ENCODE measurements at regions not wholly inside any gene's neighbourhood (a gene's known extent, or its start where the extent isn't known, plus 50 kb on each side); places are given as distances from the start of the nearest gene placed in this dataset.

DNA sequence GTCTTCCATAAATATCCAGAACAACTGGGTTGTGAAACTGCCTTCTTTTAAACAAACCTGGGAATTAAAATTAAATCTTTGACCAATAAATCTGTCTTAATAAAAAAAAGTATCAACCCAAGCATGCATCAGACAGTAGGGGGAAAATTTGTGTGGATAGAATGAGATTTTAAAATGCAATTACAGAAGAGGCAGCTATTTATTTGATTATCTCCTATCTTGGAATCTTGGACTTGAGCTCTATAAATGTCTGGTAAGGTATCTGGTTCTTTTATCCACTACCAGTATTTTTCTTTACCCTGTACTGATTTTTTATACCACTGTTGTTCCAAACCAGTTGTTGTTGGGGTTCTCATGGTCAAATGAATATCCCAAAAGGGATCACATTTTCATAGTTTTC lies 157.6 kb upstream of the VEPH1 start:
- no peaks in the 10 kb centered on the region for H3K4me1 Mint-ChIP-seq
- no peaks in the 10 kb centered on the region for H3K27me3 Mint-ChIP-seq
- H3K9me3 Mint-ChIP-seq, result no peaks in the 10 kb centered on the region
- H3K4me3 Mint-ChIP-seq, result no peak overlapping the region
- no peak overlapping the region for H3K27ac Mint-ChIP-seq
- no peak for DNase-seq
- no peak for ATAC-seq
- H3K36me3 Mint-ChIP-seq (ENCODE audit: low read depth), result no peaks in the 10 kb centered on the region

GRCh38 chr3:157652366-157652765 lies 149.2 kb upstream of the VEPH1 start:
- Mint-ChIP-seq H3K9me3 (no peaks in the 10 kb centered on the region), H3K4me3 (no peak overlapping the region), H3K27me3 (peaks cover 1% of the 10 kb centered on the region), H3K36me3 (ENCODE audit: low read depth) (no peaks in the 10 kb centered on the region), H3K27ac (no peak overlapping the region), H3K4me1 (no peaks in the 10 kb centered on the region)
- DNase-seq (no peak), ATAC-seq (no peak)

DNA sequence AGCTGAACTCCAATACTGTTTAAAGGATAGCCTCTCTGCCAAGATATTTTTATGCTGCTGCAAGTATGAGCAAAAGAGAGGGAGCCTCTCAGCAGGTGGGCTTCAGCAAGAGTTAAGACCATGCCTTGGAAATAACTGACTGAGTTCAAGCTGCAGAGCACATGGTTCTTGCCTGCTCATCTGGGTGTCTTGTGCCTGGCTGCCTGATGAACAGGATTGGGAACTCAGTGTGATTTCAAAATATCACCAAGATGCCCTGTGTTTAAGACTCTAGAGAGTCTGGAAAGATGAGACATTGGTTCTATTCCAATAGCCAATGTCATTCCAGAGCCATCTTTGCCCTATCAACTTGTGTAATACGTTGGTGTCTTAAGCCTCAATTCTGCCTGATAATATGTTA lies 147.5 kb upstream of the VEPH1 start:
- H3K4me1 Mint-ChIP-seq, result no peaks in the 10 kb centered on the region
- no peak for DNase-seq
- no peaks in the 10 kb centered on the region for H3K36me3 Mint-ChIP-seq (ENCODE audit: low read depth)

DNA sequence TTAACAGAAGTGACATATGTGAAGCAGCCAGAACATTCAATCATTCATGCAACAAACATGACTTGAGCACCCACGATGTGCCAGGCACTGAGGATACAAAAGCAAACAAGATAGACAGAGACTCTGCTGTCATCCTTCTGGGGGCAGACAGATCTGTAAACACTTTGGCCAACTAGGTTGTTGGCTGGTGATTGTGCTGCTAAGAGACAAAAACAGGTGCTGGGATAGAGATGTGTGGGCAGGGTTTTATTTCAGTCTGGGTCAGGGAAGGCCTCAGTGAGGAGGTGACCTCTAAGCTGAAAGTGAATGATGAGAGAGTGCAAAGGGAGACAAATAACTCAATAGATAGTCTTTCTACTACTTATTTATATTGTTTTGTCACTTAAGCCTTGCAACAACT lies 147.0 kb upstream of the VEPH1 start:
- H3K27ac Mint-ChIP-seq, result no peak overlapping the region
- no peak for ATAC-seq
- DNase-seq, result no peak
- no peaks in the 10 kb centered on the region for H3K36me3 Mint-ChIP-seq (ENCODE audit: low read depth)
- H3K9me3 Mint-ChIP-seq, result no peaks in the 10 kb centered on the region
- peaks cover 3% of the 10 kb centered on the region for H3K27me3 Mint-ChIP-seq
- H3K4me1 Mint-ChIP-seq, result no peaks in the 10 kb centered on the region
- no peak overlapping the region for H3K4me3 Mint-ChIP-seq

More for the DNA sequence above, 147.5 kb upstream of the VEPH1 start:
- Mint-ChIP-seq H3K4me3 (no peak overlapping the region), H3K27ac (no peak overlapping the region), H3K9me3 (no peaks in the 10 kb centered on the region), H3K27me3 (peaks cover 3% of the 10 kb centered on the region)
- ATAC-seq, result no peak

- Mint-ChIP-seq H3K4me3 (no peak overlapping the region), H3K27me3 (peaks cover 3% of the 10 kb centered on the region), H3K27ac (no peak overlapping the region), H3K4me1 (no peaks in the 10 kb centered on the region), H3K9me3 (no peaks in the 10 kb centered on the region), H3K36me3 (ENCODE audit: low read depth) (no peaks in the 10 kb centered on the region)
- DNase-seq (no peak), ATAC-seq (no peak)
Observed at GRCh38 chr3:157649511-157649910, 146.3 kb upstream of the VEPH1 start.

GRCh38 chr3:157647820-157648219 lies 144.6 kb upstream of the VEPH1 start:
- ATAC-seq (no peak), DNase-seq (no peak)
- Mint-ChIP-seq H3K27me3 (peaks cover 8% of the 10 kb centered on the region), H3K9me3 (no peaks in the 10 kb centered on the region), H3K4me3 (no peak overlapping the region), H3K36me3 (ENCODE audit: low read depth) (no peaks in the 10 kb centered on the region), H3K4me1 (no peaks in the 10 kb centered on the region), H3K27ac (no peak overlapping the region)

- Mint-ChIP-seq H3K36me3 (ENCODE audit: low read depth) (no peaks in the 10 kb centered on the region), H3K4me3 (no peak overlapping the region), H3K4me1 (no peaks in the 10 kb centered on the region), H3K27ac (no peak overlapping the region), H3K9me3 (peaks cover 15% of the 10 kb centered on the region), H3K27me3 (peaks cover 8% of the 10 kb centered on the region)
- no peak for DNase-seq
- no peak for ATAC-seq
Observed at GRCh38 chr3:157639756-157640426, 136.7 kb upstream of the VEPH1 start.

- peaks cover 15% of the 10 kb centered on the region for H3K9me3 Mint-ChIP-seq
- ATAC-seq (no peak), DNase-seq (no peak)
- no peaks in the 10 kb centered on the region for H3K4me1 Mint-ChIP-seq
- no peak overlapping the region for H3K4me3 Mint-ChIP-seq
- H3K27me3 Mint-ChIP-seq, result peaks cover 4% of the 10 kb centered on the region
- H3K36me3 Mint-ChIP-seq (ENCODE audit: low read depth), result no peaks in the 10 kb centered on the region
- no peak overlapping the region for H3K27ac Mint-ChIP-seq
Observed at GRCh38 chr3:157637866-157638265, 134.7 kb upstream of the VEPH1 start.

DNA sequence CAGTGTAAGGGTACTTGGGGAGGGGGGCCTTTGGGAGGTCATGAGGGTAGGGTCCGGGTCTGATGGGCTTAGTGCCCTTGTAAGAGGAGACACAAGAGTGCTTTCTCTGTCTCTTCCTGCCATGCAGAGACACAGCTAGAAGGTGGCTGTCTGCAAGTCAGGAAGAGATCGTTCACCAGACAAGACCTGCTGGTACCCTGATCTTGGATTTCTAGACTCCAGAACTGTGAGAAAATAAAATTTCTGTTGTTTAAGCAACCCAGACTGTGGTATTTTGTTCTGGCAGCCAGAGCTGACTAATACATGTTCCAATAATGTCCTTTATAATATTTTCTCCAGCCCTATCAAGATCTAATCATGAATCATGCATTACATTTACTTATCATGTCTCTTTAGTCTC lies 130.0 kb upstream of the VEPH1 start:
- no peaks in the 10 kb centered on the region for H3K36me3 Mint-ChIP-seq (ENCODE audit: low read depth)
- no peak overlapping the region for H3K27ac Mint-ChIP-seq
- no peak overlapping the region for H3K4me3 Mint-ChIP-seq
- H3K4me1 Mint-ChIP-seq, result no peaks in the 10 kb centered on the region
- DNase-seq (no peak), ATAC-seq (no peak)
- peaks cover 12% of the 10 kb centered on the region for H3K27me3 Mint-ChIP-seq
- H3K9me3 Mint-ChIP-seq, result peaks cover 12% of the 10 kb centered on the region

- H3K27me3 Mint-ChIP-seq, result peaks cover 13% of the 10 kb centered on the region
- H3K36me3 Mint-ChIP-seq (ENCODE audit: low read depth), result no peaks in the 10 kb centered on the region
- H3K27ac Mint-ChIP-seq, result no peak overlapping the region
- ATAC-seq (no peak), DNase-seq (no peak)
- H3K9me3 Mint-ChIP-seq, result peaks cover 2% of the 10 kb centered on the region
- no peak overlapping the region for H3K4me3 Mint-ChIP-seq
- no peaks in the 10 kb centered on the region for H3K4me1 Mint-ChIP-seq
Observed at GRCh38 chr3:157632075-157632474, 128.9 kb upstream of the VEPH1 start.

DNA sequence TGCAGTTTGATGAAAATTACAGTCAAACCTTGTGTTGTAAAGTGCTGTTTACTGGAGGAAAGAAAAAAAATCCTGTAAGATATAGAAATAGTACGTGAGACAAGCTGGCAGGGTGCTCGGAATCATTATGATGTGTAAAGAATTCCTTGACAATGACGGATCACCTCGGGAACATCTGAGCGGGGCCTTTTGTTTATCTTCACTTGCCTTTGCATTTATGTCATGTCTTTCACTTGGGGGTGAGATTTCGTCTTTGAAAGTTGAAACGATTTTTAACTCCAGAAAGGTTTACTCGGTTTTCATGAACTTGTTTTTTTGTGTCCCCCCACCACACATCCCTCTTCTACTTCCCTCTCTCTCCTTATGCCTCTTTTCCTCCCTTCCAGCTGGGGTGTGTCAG lies 128.3 kb upstream of the VEPH1 start:
- DNase-seq (no peak), ATAC-seq (no peak)
- Mint-ChIP-seq H3K4me1 (no peaks in the 10 kb centered on the region), H3K36me3 (ENCODE audit: low read depth) (no peaks in the 10 kb centered on the region), H3K9me3 (no peaks in the 10 kb centered on the region), H3K4me3 (no peak overlapping the region), H3K27me3 (peaks cover 13% of the 10 kb centered on the region), H3K27ac (no peak overlapping the region)

- Mint-ChIP-seq H3K9me3 (no peaks in the 10 kb centered on the region), H3K4me3 (no peak overlapping the region), H3K27me3 (peaks cover 15% of the 10 kb centered on the region), H3K4me1 (no peaks in the 10 kb centered on the region), H3K27ac (no peak overlapping the region), H3K36me3 (ENCODE audit: low read depth) (no peaks in the 10 kb centered on the region)
- ATAC-seq (no peak), DNase-seq (no peak)
Observed at GRCh38 chr3:157626817-157627216, 123.6 kb upstream of the VEPH1 start.

DNA sequence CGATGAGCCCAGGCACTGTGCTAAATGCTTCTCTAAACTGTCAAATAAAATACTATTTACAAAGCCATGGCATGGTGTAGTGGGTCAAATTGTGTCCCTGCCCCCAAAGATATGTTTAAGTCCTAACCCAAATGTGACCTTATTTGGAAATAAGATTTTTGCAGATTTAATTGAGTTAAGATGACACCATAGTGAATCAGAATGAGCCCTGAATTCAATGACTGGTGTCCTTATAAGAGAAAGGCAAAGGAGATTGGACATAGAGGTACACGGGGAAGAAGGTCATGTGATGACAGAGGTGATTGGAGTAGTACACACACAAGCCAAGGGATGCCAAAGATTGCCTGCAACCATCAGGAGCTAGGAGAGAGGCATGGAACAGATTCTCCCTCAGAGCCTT lies 121.6 kb upstream of the VEPH1 start:
- H3K9me3 Mint-ChIP-seq, result no peaks in the 10 kb centered on the region
- ATAC-seq (no peak), DNase-seq (no peak)
- H3K27ac Mint-ChIP-seq, result no peak overlapping the region
- H3K27me3 Mint-ChIP-seq, result peaks cover 13% of the 10 kb centered on the region
- H3K4me3 Mint-ChIP-seq, result no peak overlapping the region
- H3K36me3 Mint-ChIP-seq (ENCODE audit: low read depth), result no peaks in the 10 kb centered on the region
- no peaks in the 10 kb centered on the region for H3K4me1 Mint-ChIP-seq

- DNase-seq (no peak), ATAC-seq (no peak)
- H3K36me3 Mint-ChIP-seq (ENCODE audit: low read depth), result no peaks in the 10 kb centered on the region
- peaks cover 8% of the 10 kb centered on the region for H3K4me1 Mint-ChIP-seq
- no peak overlapping the region for H3K27ac Mint-ChIP-seq
- no peak overlapping the region for H3K4me3 Mint-ChIP-seq
- H3K27me3 Mint-ChIP-seq, result peaks cover 15% of the 10 kb centered on the region
- H3K9me3 Mint-ChIP-seq, result no peaks in the 10 kb centered on the region
Observed at GRCh38 chr3:157618886-157619285, 115.7 kb upstream of the VEPH1 start.

DNA sequence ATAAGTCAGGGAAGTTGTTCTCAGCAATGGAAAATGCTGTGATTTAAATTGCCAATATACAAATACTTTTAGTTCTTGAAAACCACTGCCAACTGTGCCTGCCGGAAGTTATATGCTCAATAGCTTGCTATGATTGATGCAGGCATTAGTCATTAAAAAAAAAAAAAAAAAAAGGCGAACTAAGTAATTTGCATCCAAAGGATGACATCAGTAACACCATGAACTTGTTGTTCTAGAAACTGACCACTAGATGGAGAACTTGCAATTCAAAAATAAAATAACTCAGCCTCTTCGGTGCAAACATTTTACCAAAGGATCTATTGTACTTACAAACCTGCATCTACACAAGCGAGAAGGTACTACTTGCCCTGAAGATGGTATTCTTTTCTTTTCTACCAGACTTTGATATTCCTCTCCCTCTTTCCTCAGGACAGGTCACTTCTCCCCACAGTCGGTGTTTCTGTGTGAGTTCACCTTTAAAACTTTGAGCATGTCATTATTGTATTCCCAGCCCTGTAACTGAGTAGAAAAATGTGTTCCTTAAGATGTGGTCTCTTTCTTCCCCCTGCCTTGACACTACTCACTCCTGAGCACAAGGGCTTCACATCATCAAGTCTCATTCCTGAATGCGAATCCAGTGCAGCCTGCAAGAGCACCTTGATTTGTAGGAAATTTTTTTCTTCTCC lies 115.0 kb upstream of the VEPH1 start:
- Mint-ChIP-seq H3K27me3 (peaks cover 14% of the 10 kb centered on the region), H3K27ac (no peak overlapping the region), H3K9me3 (no peaks in the 10 kb centered on the region), H3K4me1 (peaks cover 8% of the 10 kb centered on the region), H3K36me3 (ENCODE audit: low read depth) (no peaks in the 10 kb centered on the region), H3K4me3 (no peak overlapping the region)
- DNase-seq (no peak), ATAC-seq (peak; percentile 83)
